IMR-90 (cell line): ENCODE measurements at regions not wholly inside any gene's neighbourhood (a gene's known extent, or its start where the extent isn't known, plus 50 kb on each side); places are given as distances from the start of the nearest gene placed in this dataset.

Experiments
- ATAC-seq: fragments of 200-7000 bp; cut with Tn5 transposase; 2 replicates; pipeline ENCODE4 v1.9.1; 2020; ENCODE audit warnings: low read depth, mild to moderate bottlenecking, moderate library complexity
- BruUV-seq: library from RNA; stranded (reverse); fragments of 400-500 nt; replicated peaks from 2 replicates; lab custom pipeline; 2021; lab: Mats Ljungman, UMichigan
- CTCF ChIA-PET: fragments of 300-600 bp; formaldehyde crosslinking; extraction: SDS; loops from one replicate; lab custom pipeline; 2021; ENCODE audit warnings: antibody characterized with exemption; lab: Yijun Ruan, JAX
- POLR2A ChIA-PET: fragments of 300-600 bp; sonication (Branson Sonifier 250); formaldehyde crosslinking; loops from one replicate; lab custom pipeline; 2022; ENCODE audit warnings: antibody characterized with exemption; ENCODE audit not compliant: unreplicated experiment; lab: Charles Lee
- DNase-seq: peaks from one replicate; pipeline ENCODE4 v3.0.0; 2013
- H2AFZ ChIP-seq: replicated peaks from 2 replicates; pipeline ENCODE3; 2013; ENCODE audit warnings: low read length, mild to moderate bottlenecking; ENCODE audit not compliant: poor library complexity
- H2AK5ac ChIP-seq: 2 replicates; pipeline ENCODE4 v1.6.1; 2013; ENCODE audit warnings: low read depth, low read length, inconsistent platforms
- H2AK9ac ChIP-seq: replicated peaks from 2 replicates; pipeline ENCODE3; 2013; ENCODE audit warnings: mild to moderate bottlenecking, low read depth, low read length, moderate library complexity; ENCODE audit not compliant: poor library complexity
- H2BK120ac ChIP-seq: 2 replicates; pipeline ENCODE4 v1.6.1; 2013; ENCODE audit warnings: low read depth, low read length, inconsistent platforms
- H2BK15ac ChIP-seq: 3 replicates; pipeline ENCODE4 v1.6.1; 2013; ENCODE audit warnings: low read depth, low read length, inconsistent platforms
- H2BK20ac ChIP-seq: 2 replicates; pipeline ENCODE4 v1.6.1; 2013; ENCODE audit warnings: low read depth, mild to moderate bottlenecking, inconsistent platforms, low read length, moderate library complexity
- H2BK5ac ChIP-seq: 2 replicates; pipeline ENCODE4 v1.6.1; 2013; ENCODE audit warnings: mild to moderate bottlenecking, low read depth, low read length, inconsistent platforms; ENCODE audit not compliant: poor library complexity, severe bottlenecking
- H3K14ac ChIP-seq: replicated peaks from 2 replicates; pipeline ENCODE4 v1.6.1; 2013; ENCODE audit warnings: low read depth, low read length, inconsistent platforms
- H3K18ac ChIP-seq: 2 replicates; pipeline ENCODE4 v1.6.1; 2013; ENCODE audit warnings: low read depth, low read length, control low read depth
- H3K23ac ChIP-seq: 2 replicates; pipeline ENCODE4 v1.6.1; 2013; ENCODE audit warnings: low read depth, low read length, inconsistent platforms
- H3K27ac ChIP-seq: 2 replicates; pipeline ENCODE4 v1.5.1; 2013; ENCODE audit warnings: mild to moderate bottlenecking, control low read depth, low read length; ENCODE audit not compliant: insufficient read depth
- H3K27me3 ChIP-seq: 2 replicates; pipeline ENCODE4 v1.6.1; 2013; ENCODE audit warnings: low read length; ENCODE audit not compliant: control insufficient read depth, insufficient read depth
- H3K36me3 ChIP-seq: 2 replicates; pipeline ENCODE4 v1.6.1; 2013; ENCODE audit warnings: low read length, mixed read lengths; ENCODE audit not compliant: control insufficient read depth, insufficient read depth
- H3K4ac ChIP-seq: 2 replicates; pipeline ENCODE4 v1.6.1; 2013; ENCODE audit warnings: low read depth, low read length, inconsistent platforms
- H3K4me1 ChIP-seq: 2 replicates; pipeline ENCODE4 v1.6.1; 2013; ENCODE audit warnings: low read length, mixed read lengths; ENCODE audit not compliant: control insufficient read depth, insufficient read depth
- H3K4me2 ChIP-seq: 2 replicates; pipeline ENCODE4 v1.6.1; 2013; ENCODE audit warnings: low read depth, mild to moderate bottlenecking, control low read depth, low read length, moderate library complexity
- H3K4me3 ChIP-seq: 2 replicates; pipeline ENCODE4 v1.5.1; 2013; ENCODE audit warnings: low read depth, mild to moderate bottlenecking, control low read depth, low read length, moderate library complexity; ENCODE audit not compliant: insufficient read depth
- H3K56ac ChIP-seq: 2 replicates; pipeline ENCODE4 v1.6.1; 2013; ENCODE audit warnings: low read length, inconsistent platforms; ENCODE audit not compliant: insufficient read depth; ENCODE audit errors: extremely low read depth
- H3K79me1 ChIP-seq, 2 experiments: 2 replicates each; pipeline ENCODE4 v1.6.1; 2013; ENCODE audit warnings: low read length in 2 of 2, inconsistent platforms in 1 of 2, low read depth in 1 of 2
- H3K9ac ChIP-seq: 2 replicates; pipeline ENCODE4 v1.6.1; 2013; ENCODE audit warnings: low read depth, low read length, control low read depth
- H3K9me1 ChIP-seq: 2 replicates; pipeline ENCODE4 v1.6.1; 2013; ENCODE audit warnings: low read length, inconsistent platforms; ENCODE audit not compliant: insufficient read depth
- H3K9me3 ChIP-seq: 2 replicates; pipeline ENCODE4 v1.6.1; 2013; ENCODE audit warnings: low read length; ENCODE audit not compliant: control insufficient read depth, insufficient read depth
- H4K20me1 ChIP-seq: 2 replicates; pipeline ENCODE4 v1.6.1; 2013; ENCODE audit warnings: low read length, inconsistent platforms; ENCODE audit not compliant: insufficient read depth
- H4K5ac ChIP-seq: 2 replicates; pipeline ENCODE4 v1.6.1; 2013; ENCODE audit warnings: mild to moderate bottlenecking, low read depth, low read length, control low read depth
- H4K8ac ChIP-seq, 2 experiments: 2 replicates each; pipeline ENCODE4 v1.6.1; 2013; ENCODE audit warnings: low read depth in 2 of 2, low read length in 2 of 2, control low read depth in 1 of 2, inconsistent platforms in 1 of 2
- H4K91ac ChIP-seq: 2 replicates; pipeline ENCODE4 v1.6.1; 2013; ENCODE audit warnings: low read depth, low read length, inconsistent platforms; ENCODE audit not compliant: insufficient read depth
- CHD1 ChIP-seq: IDR thresholded peaks from 2 replicates; pipeline ENCODE4 v1.6.1; 2012; ENCODE audit warnings: low read depth, low read length, improper control_type of control experiment
- FOS ChIP-seq: fragments of 150-350 bp; IDR thresholded peaks from 2 replicates; pipeline ENCODE4 v1.6.1; 2016; ENCODE audit warnings: low read depth, low read length
- MAFK ChIP-seq: IDR thresholded peaks from 2 replicates; pipeline ENCODE4 v1.6.1; 2012; ENCODE audit warnings: low read depth, low read length, improper control_type of control experiment
- MAZ ChIP-seq: IDR thresholded peaks from 2 replicates; pipeline ENCODE4 v1.6.1; 2012; ENCODE audit warnings: low read depth, mild to moderate bottlenecking, low read length, improper control_type of control experiment, moderate library complexity, borderline replicate concordance
- RCOR1 ChIP-seq: IDR thresholded peaks from 2 replicates; pipeline ENCODE4 v1.6.1; 2012; ENCODE audit warnings: mild to moderate bottlenecking, low read length, improper control_type of control experiment; ENCODE audit not compliant: insufficient replicate concordance
- RFX5 ChIP-seq: IDR thresholded peaks from 2 replicates; pipeline ENCODE4 v1.8.0; 2012; ENCODE audit warnings: low read depth, mild to moderate bottlenecking, low read length, moderate library complexity
- dilution Hi-C: fragments of 300-500 bp; cut with HindIII; formaldehyde crosslinking; loops from one replicate; pipeline ENCODE4 v1.14.3; 2018; ENCODE audit warnings: low sequenced_read_pairs; ENCODE audit not compliant: unreplicated experiment
- in situ Hi-C: fragments of 300-500 bp; cut with MboI; formaldehyde crosslinking; loops from 3 replicates; pipeline ENCODE4 v1.14.3; 2019; ENCODE audit warnings: low sequenced_read_pairs, inconsistent platforms, mixed read lengths
- intact Hi-C: fragments of 100-400 bp; cut with micrococcal nuclease; formaldehyde crosslinking; loops from 2 replicates; pipeline ENCODE4 v1.10.0; 2022

GRCh38 chr1:175823406-175823805 lies 80.0 kb upstream of the TNR start:
- Histone ChIP-seq H4K5ac (no peak overlapping the region), H3K9me3 (no peaks in the 10 kb centered on the region), H2BK5ac (no peak overlapping the region), H4K8ac (no peak overlapping the region), H3K27ac (no peak overlapping the region), H3K4ac (no peak overlapping the region), H3K4me2 (no peak overlapping the region), H2AFZ (no peak overlapping the region), H2BK120ac (no peak overlapping the region), H3K18ac (no peak overlapping the region), H4K91ac (no peak overlapping the region), H2AK9ac (no peak overlapping the region), H2BK20ac (no peak overlapping the region), H3K14ac (no peak overlapping the region), H3K9me1 (no peaks in the 10 kb centered on the region), H3K79me1 (no peaks in the 10 kb centered on the region), H3K4me1 (no peaks in the 10 kb centered on the region), H3K4me3 (no peak overlapping the region), H2BK15ac (no peak overlapping the region), H3K36me3 (no peaks in the 10 kb centered on the region), H3K56ac (no peak overlapping the region), H3K23ac (no peak overlapping the region), H3K27me3 (no peaks in the 10 kb centered on the region), H4K20me1 (no peaks in the 10 kb centered on the region), H2AK5ac (no peak overlapping the region), H3K9ac (no peak overlapping the region)
- no TSS peak for BruUV-seq
- POLR2A ChIA-PET = no interaction called here
- dilution Hi-C loops = no loop called here
- ATAC-seq = no peak
- CTCF ChIA-PET = no interaction called here
- DNase-seq = no peak
- TF ChIP-seq RFX5 (no peak), CHD1 (no peak), FOS (no peak), MAZ (no peak), RCOR1 (no peak), MAFK (no peak)
- intact Hi-C loops = no loop called here
- in situ Hi-C loops = no loop called here
